SK-N-SH treated with all-trans-retinoic acid at 6 μM for 48 hours (cell line): ENCODE measurements at regions not wholly inside any gene's neighbourhood (a gene's known extent, or its start where the extent isn't known, plus 50 kb on each side); places are given as distances from the start of the nearest gene placed in this dataset.

Experiments
- ATAC-seq: fragments of 200-7000 bp; cut with Tn5 transposase; 3 replicates; pipeline ENCODE4 v1.9.1; 2020; ENCODE audit warnings: mild to moderate bottlenecking, moderate library complexity
- ARNTL ChIP-seq: fragments of 450-650 bp; formaldehyde crosslinking; IDR thresholded peaks from 2 replicates; pipeline ENCODE4 v1.5.0; 2020; ENCODE audit warnings: low read depth, mild to moderate bottlenecking, moderate library complexity, borderline replicate concordance
- BACH2 ChIP-seq: fragments of 250-450 bp; sonication (Bioruptor Pico); IDR thresholded peaks from 2 replicates; pipeline ENCODE4 v1.9.0; 2021; ENCODE audit warnings: mild to moderate bottlenecking, borderline replicate concordance
- CREB5 ChIP-seq: fragments of 250-450 bp; sonication (Bioruptor Pico); IDR thresholded peaks from 2 replicates; pipeline ENCODE4 v1.5.1; 2020; ENCODE audit warnings: low read depth, mild to moderate bottlenecking, moderate library complexity
- CSDC2 ChIP-seq: fragments of 250-450 bp; sonication (Bioruptor Pico); IDR thresholded peaks from 2 replicates; pipeline ENCODE4 v1.5.0; 2020; ENCODE audit warnings: mild to moderate bottlenecking, moderate library complexity
- ESRRG ChIP-seq: fragments of 250-450 bp; sonication (Bioruptor Pico); IDR thresholded peaks from 2 replicates; pipeline ENCODE4 v1.6.1; 2021; ENCODE audit warnings: mild to moderate bottlenecking
- ISL1 ChIP-seq: fragments of 250-450 bp; sonication (Bioruptor Pico); IDR thresholded peaks from 2 replicates; pipeline ENCODE4 v2.1.2; 2022; ENCODE audit warnings: mild to moderate bottlenecking, moderate library complexity
- OSR1 ChIP-seq: fragments of 250-450 bp; sonication (Bioruptor Pico); IDR thresholded peaks from 2 replicates; pipeline ENCODE4 v1.8.0; 2022; ENCODE audit warnings: moderate library complexity, mild to moderate bottlenecking, inconsistent platforms
- PATZ1 ChIP-seq: fragments of 250-450 bp; sonication (Bioruptor Pico); IDR thresholded peaks from 2 replicates; pipeline ENCODE4 v1.8.0; 2020; ENCODE audit warnings: mild to moderate bottlenecking, moderate library complexity, borderline replicate concordance
- POU6F1 ChIP-seq: fragments of 250-450 bp; sonication (Bioruptor Pico); IDR thresholded peaks from 2 replicates; pipeline ENCODE4 v1.8.0; 2021; ENCODE audit warnings: low read depth, mild to moderate bottlenecking, moderate library complexity, borderline replicate concordance
- PPARA ChIP-seq: fragments of 250-450 bp; sonication (Bioruptor Pico); IDR thresholded peaks from 2 replicates; pipeline ENCODE4 v1.5.0; 2020; ENCODE audit warnings: mild to moderate bottlenecking, borderline replicate concordance
- RARB ChIP-seq: fragments of 250-450 bp; sonication (Bioruptor Pico); IDR thresholded peaks from 2 replicates; pipeline ENCODE4 v1.8.0; 2021; ENCODE audit warnings: mild to moderate bottlenecking, moderate library complexity
- SNAI2 ChIP-seq: fragments of 250-450 bp; sonication (Bioruptor Pico); IDR thresholded peaks from 2 replicates; pipeline ENCODE4 v1.5.0; 2020; ENCODE audit warnings: mild to moderate bottlenecking, moderate library complexity
- TCF4 ChIP-seq: fragments of 250-450 bp; sonication (Bioruptor Pico); IDR thresholded peaks from 2 replicates; pipeline ENCODE4 v1.8.0; 2021; ENCODE audit warnings: mild to moderate bottlenecking, moderate library complexity, borderline replicate concordance
- TOX ChIP-seq: fragments of 250-450 bp; sonication (Bioruptor Pico); IDR thresholded peaks from 2 replicates; pipeline ENCODE4 v1.8.0; 2021; ENCODE audit warnings: mild to moderate bottlenecking, moderate library complexity, borderline replicate concordance
- TSHZ2 ChIP-seq: fragments of 250-450 bp; sonication (Bioruptor Pico); IDR thresholded peaks from 2 replicates; pipeline ENCODE4 v1.5.0; 2020; ENCODE audit warnings: mild to moderate bottlenecking, moderate library complexity
- ZFP3 ChIP-seq: fragments of 250-450 bp; sonication (Bioruptor Pico); IDR thresholded peaks from 2 replicates; pipeline ENCODE4 v1.5.0; 2020; ENCODE audit warnings: mild to moderate bottlenecking, moderate library complexity
- ZFP30 ChIP-seq: fragments of 450-650 bp; formaldehyde crosslinking; IDR thresholded peaks from 2 replicates; pipeline ENCODE4 v1.5.0; 2022; ENCODE audit warnings: mild to moderate bottlenecking, moderate library complexity
- ZNF70 ChIP-seq: fragments of 450-650 bp; formaldehyde crosslinking; IDR thresholded peaks from 2 replicates; pipeline ENCODE4 v1.5.0; 2020; ENCODE audit warnings: mild to moderate bottlenecking, moderate library complexity
- ZNF8 ChIP-seq: fragments of 450-650 bp; formaldehyde crosslinking; IDR thresholded peaks from 2 replicates; pipeline ENCODE4 v1.5.0; 2020; ENCODE audit warnings: mild to moderate bottlenecking, moderate library complexity

GRCh38 chr11:26072614-26073153, 259.2 kb upstream of the ANO3 start:
- no peak for ATAC-seq
- TF ChIP-seq OSR1 (CRISPR knock-in tag) (no peak), ZNF70 (CRISPR knock-in tag) (no peak), ARNTL (CRISPR knock-in tag) (no peak), POU6F1 (CRISPR knock-in tag) (no peak), PPARA (CRISPR knock-in tag) (no peak), SNAI2 (CRISPR knock-in tag) (no peak), ISL1 (no peak), ESRRG (no peak), TSHZ2 (CRISPR knock-in tag) (no peak), ZFP30 (no peak), TCF4 (CRISPR knock-in tag) (no peak), ZFP3 (CRISPR knock-in tag) (no peak), RARB (CRISPR knock-in tag) (no peak), BACH2 (CRISPR knock-in tag) (no peak), TOX (CRISPR knock-in tag) (no peak), CREB5 (CRISPR knock-in tag) (no peak), CSDC2 (CRISPR knock-in tag) (no peak)

GRCh38 chr11:26073646-26074045, 258.3 kb upstream of the ANO3 start:
- ATAC-seq = no peak
- no peak for TF ChIP-seq OSR1 (CRISPR knock-in tag)
- TF ChIP-seq ZNF70 (CRISPR knock-in tag) = no peak
- TF ChIP-seq ZFP3 (CRISPR knock-in tag) = no peak
- TF ChIP-seq ZNF8 = no peak
- TF ChIP-seq CREB5 (CRISPR knock-in tag) = no peak
- TF ChIP-seq TCF4 (CRISPR knock-in tag) = no peak
- no peak for TF ChIP-seq PATZ1 (CRISPR knock-in tag)
- no peak for TF ChIP-seq POU6F1 (CRISPR knock-in tag)
- no peak for TF ChIP-seq ARNTL (CRISPR knock-in tag)
- TF ChIP-seq, all 23 proteins: peak for 0
